ENCODE measurements at regions not wholly inside any gene's neighbourhood (a gene's known extent, or its start where the extent isn't known, plus 50 kb on each side); places are given as distances from the start of the nearest gene placed in this dataset.

DNA sequence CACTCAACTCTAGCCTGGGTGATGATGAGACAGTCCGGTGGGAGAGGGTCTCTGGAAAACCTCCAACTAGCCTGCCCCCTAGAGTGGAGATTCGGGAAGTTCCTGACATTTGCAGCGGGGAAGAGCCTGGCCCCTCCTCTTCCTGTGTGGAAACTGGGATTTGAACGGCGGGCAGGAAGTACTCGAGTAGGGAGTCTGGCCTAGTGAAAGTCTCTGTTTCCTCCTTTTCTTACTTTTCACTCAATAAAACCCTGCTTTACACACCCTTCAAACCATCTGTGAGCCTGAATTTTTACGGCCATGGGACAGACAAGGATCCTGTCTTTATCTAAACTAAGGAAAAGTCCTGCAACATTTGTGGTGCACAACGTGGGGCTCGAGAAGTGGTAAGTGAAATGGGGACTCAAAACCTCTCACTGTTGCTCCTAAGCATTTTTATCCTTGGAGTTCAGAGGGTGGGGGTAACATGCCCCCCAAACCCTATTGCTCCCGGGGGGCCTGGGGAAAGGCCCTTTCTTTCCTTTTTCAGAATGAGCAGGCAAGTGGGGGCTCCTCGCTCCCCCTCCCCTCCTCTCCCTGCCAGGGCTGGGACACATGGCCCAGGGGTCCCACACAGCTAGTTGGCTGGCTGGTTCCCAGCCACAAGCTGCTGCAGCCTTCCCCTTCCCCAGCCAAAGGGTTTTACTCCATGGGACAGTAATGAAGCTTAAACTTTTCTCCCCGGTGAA, 224.7 kb upstream of the GBE1 start:
- H4K20me1 ChIP-seq (ENCODE audit: insufficient read depth, low read length): no peaks in the 10 kb centered on the region
- H3K36me3 ChIP-seq (replicated peaks; ENCODE audit: insufficient read depth, low read length): no peaks in the 10 kb centered on the region
- no peaks in the 10 kb centered on the region for H3K4me1 ChIP-seq (ENCODE audit: low read length)
- no peak overlapping the region for H3K4me3 ChIP-seq (ENCODE audit: low read length)
- no peak overlapping the region for H3K27ac ChIP-seq (ENCODE audit: low read length)
- no peaks in the 10 kb centered on the region for H3K9me3 ChIP-seq (replicated peaks; ENCODE audit: insufficient read depth, low read length)
- no peaks in the 10 kb centered on the region for H3K27me3 ChIP-seq (replicated peaks; ENCODE audit: insufficient read depth, low read length)
- no peak overlapping the region for H3K9ac ChIP-seq (ENCODE audit: low read length)
- H3K9me2 ChIP-seq (replicated peaks; ENCODE audit: insufficient read depth, low read length): no peaks in the 10 kb centered on the region
- no peak overlapping the region for H2AFZ ChIP-seq (ENCODE audit: low read length)
- H3K79me2 ChIP-seq (ENCODE audit: low read length): no peaks in the 10 kb centered on the region
- TF ChIP-seq EZH2 (optimal IDR thresholded peaks at IDR 0.05; ENCODE audit: low read depth, low read length) (no peak), EZH2phosphoT487 (IDR thresholded peaks at IDR 0.05; ENCODE audit: low read length) (no peak), CTCF (IDR thresholded peaks at IDR 0.05; ENCODE audit: low read length) (no peak)
- no peaks in the 10 kb centered on the region for H3F3A ChIP-seq (ENCODE audit: insufficient read depth, low read length)
- no peak for DNase-seq
- H3K4me2 ChIP-seq (ENCODE audit: low read depth, low read length): no peak overlapping the region

DNA sequence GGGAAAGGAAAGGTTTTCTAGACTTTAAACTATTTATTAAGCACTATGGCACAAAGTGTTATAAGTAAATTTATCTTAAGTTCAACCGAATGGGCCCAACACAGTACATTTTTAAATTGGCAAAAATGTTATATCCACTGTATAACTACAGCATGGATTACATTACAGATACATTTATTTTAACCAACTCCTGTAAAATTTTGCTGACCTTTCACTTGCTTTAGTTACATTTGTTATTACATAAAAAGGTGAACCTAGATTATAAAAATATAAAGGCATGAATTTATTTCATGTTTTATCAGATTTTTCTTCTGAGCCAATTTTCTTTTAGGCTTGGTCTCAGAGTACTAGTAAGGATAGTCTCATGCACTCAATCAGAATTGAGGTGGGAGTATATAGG, 221.9 kb upstream of the GBE1 start:
- H3K4me1 ChIP-seq (ENCODE audit: low read length): no peaks in the 10 kb centered on the region
- DNase-seq: no peak

GRCh38 chr3:81980596-81981494, 219.4 kb upstream of the GBE1 start:
- Histone ChIP-seq H3K27ac (ENCODE audit: low read length) (no peak overlapping the region), H2AFZ (ENCODE audit: low read length) (no peak overlapping the region)
- DNase-seq: no peak

More for the DNA sequence above, 221.9 kb upstream of the GBE1 start:
- Histone ChIP-seq H3K36me3 (replicated peaks; ENCODE audit: insufficient read depth, low read length) (no peaks in the 10 kb centered on the region), H3K4me2 (ENCODE audit: low read depth, low read length) (no peak overlapping the region), H3K9me3 (replicated peaks; ENCODE audit: insufficient read depth, low read length) (no peaks in the 10 kb centered on the region), H3F3A (ENCODE audit: insufficient read depth, low read length) (no peaks in the 10 kb centered on the region), H2AFZ (ENCODE audit: low read length) (no peak overlapping the region), H3K27me3 (replicated peaks; ENCODE audit: insufficient read depth, low read length) (no peaks in the 10 kb centered on the region), H3K4me3 (ENCODE audit: low read length) (no peak overlapping the region), H3K9ac (ENCODE audit: low read length) (no peak overlapping the region), H3K79me2 (ENCODE audit: low read length) (no peaks in the 10 kb centered on the region), H4K20me1 (ENCODE audit: insufficient read depth, low read length) (no peaks in the 10 kb centered on the region), H3K9me2 (replicated peaks; ENCODE audit: insufficient read depth, low read length) (no peaks in the 10 kb centered on the region), H3K27ac (ENCODE audit: low read length) (no peak overlapping the region)
- TF ChIP-seq EZH2 (optimal IDR thresholded peaks at IDR 0.05; ENCODE audit: low read depth, low read length) (no peak), EZH2phosphoT487 (IDR thresholded peaks at IDR 0.05; ENCODE audit: low read length) (no peak), CTCF (IDR thresholded peaks at IDR 0.05; ENCODE audit: low read length) (no peak)

More at GRCh38 chr3:81980596-81981494, 219.4 kb upstream of the GBE1 start:
- Histone ChIP-seq H3K4me3 (ENCODE audit: low read length) (no peak overlapping the region), H3K9me3 (replicated peaks; ENCODE audit: insufficient read depth, low read length) (no peaks in the 10 kb centered on the region), H4K20me1 (ENCODE audit: insufficient read depth, low read length) (no peaks in the 10 kb centered on the region), H3K4me1 (ENCODE audit: low read length) (no peaks in the 10 kb centered on the region), H3K36me3 (replicated peaks; ENCODE audit: insufficient read depth, low read length) (no peaks in the 10 kb centered on the region), H3F3A (ENCODE audit: insufficient read depth, low read length) (no peaks in the 10 kb centered on the region), H3K4me2 (ENCODE audit: low read depth, low read length) (no peak overlapping the region), H3K9ac (ENCODE audit: low read length) (no peak overlapping the region), H3K79me2 (ENCODE audit: low read length) (no peaks in the 10 kb centered on the region), H3K9me2 (replicated peaks; ENCODE audit: insufficient read depth, low read length) (no peaks in the 10 kb centered on the region), H3K27me3 (replicated peaks; ENCODE audit: insufficient read depth, low read length) (no peaks in the 10 kb centered on the region)
- TF ChIP-seq CTCF (IDR thresholded peaks at IDR 0.05; ENCODE audit: low read length) (no peak), EZH2phosphoT487 (IDR thresholded peaks at IDR 0.05; ENCODE audit: low read length) (no peak), EZH2 (optimal IDR thresholded peaks at IDR 0.05; ENCODE audit: low read depth, low read length) (no peak)

All from MM.1S (cell line).